DND-41 (cell line): ENCODE measurements at regions not wholly inside any gene's neighbourhood (a gene's known extent, or its start where the extent isn't known, plus 50 kb on each side); places are given as distances from the start of the nearest gene placed in this dataset.

Source experiments
- CTCF ChIP-seq: IDR thresholded peaks from 2 replicates; pipeline ENCODE4 v1.5.1; 2012; ENCODE audit warnings: borderline replicate concordance, low read length, moderate library complexity, mild to moderate bottlenecking; ENCODE audit not compliant: poor library complexity, severe bottlenecking; ENCODE audit errors: extremely low read depth
- EZH2 ChIP-seq: IDR thresholded peaks from 3 replicates; pipeline ENCODE4 v1.6.1; 2012; ENCODE audit warnings: borderline replicate concordance, low read depth, mild to moderate bottlenecking, moderate library complexity, low read length, inconsistent platforms; ENCODE audit not compliant: severe bottlenecking

GRCh38 chr3:137694836-137695235, 69.3 kb upstream of the SOX14 start:
- TF ChIP-seq CTCF (no peak), EZH2 (no peak)
